ENCODE measurements at regions not wholly inside any gene's neighbourhood (a gene's known extent, or its start where the extent isn't known, plus 50 kb on each side); places are given as distances from the start of the nearest gene placed in this dataset.
A peak's percentile ranks its signal among the peaks of the same experiment; 100 is the strongest.

- DNase-seq: no peak
Measured at GRCh38 chr6:4615231-4615630, 161.0 kb upstream of the CDYL start.

DNA sequence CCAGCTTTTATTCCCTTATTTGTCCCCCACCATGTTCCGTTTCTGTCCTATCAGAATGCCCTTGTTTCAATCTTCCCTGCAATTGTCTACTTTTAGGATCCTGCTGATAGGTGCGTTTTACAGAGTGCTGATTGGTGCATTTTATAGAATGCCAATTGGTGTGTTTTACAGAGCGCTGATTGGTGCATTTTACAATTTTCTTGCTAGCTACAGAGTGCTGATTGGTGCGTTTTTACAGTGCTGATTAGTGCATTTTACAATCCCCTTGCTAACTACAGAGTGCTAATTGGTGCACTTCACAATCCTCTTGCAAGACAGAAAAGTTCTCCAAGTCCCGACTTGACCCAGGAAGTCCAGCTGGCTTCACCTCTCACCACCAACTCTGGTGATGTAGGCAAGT is 161.6 kb upstream of the CDYL start:
- DNase-seq: no peak

DNA sequence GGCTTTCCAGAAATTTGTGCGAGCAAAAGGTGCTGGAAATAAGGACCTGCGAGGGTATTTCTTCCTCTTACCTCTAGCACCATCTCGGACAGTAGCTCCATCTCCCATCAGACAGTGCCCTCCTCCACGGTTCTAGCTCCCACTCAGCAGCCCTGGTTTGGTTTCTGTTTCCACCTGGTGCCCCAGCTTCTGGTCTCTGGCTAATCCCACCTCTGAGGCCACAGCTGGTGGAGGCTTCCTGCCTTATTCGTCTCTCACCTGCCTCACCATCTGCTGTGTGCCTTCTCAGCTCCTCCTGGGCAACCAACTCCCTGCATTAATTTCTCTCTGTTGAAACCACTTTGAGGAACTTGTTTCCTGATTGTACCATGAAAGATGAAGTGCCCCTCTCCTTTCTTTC is 162.4 kb upstream of the CDYL start:
- no peak for DNase-seq

GRCh38 chr6:4613381-4613780 is 162.8 kb upstream of the CDYL start:
- no peak for DNase-seq

GRCh38 chr6:4612636-4613171 is 163.5 kb upstream of the CDYL start:
- no peak for DNase-seq

GRCh38 chr6:4611429-4612129 is 164.6 kb upstream of the CDYL start:
- DNase-seq: no peak

- no peak for DNase-seq
Measured at GRCh38 chr6:4610256-4610655, 165.9 kb upstream of the CDYL start.

- peak; percentile 42 for DNase-seq
Measured at GRCh38 chr6:4608361-4609115, 167.7 kb upstream of the CDYL start.

DNA sequence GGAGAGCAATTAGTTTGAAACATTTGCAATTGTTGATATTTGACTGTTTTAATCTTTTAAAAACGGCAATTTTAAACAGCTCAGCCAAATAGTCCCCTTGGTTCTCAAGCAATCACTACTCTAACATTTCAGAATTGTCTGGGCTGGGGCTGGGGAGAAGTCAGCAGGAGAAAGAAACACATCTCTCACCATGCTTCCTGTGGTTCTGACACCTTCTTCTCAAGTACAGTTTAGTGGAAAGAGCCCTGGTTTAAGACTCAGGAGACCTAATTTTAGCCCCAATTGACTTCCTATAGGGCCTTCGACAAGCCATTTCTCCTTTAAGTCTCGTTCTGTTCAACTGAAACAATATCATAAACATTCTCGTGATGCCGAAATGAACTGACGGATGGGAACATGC is 168.4 kb upstream of the CDYL start:
- no peak for DNase-seq

DNA sequence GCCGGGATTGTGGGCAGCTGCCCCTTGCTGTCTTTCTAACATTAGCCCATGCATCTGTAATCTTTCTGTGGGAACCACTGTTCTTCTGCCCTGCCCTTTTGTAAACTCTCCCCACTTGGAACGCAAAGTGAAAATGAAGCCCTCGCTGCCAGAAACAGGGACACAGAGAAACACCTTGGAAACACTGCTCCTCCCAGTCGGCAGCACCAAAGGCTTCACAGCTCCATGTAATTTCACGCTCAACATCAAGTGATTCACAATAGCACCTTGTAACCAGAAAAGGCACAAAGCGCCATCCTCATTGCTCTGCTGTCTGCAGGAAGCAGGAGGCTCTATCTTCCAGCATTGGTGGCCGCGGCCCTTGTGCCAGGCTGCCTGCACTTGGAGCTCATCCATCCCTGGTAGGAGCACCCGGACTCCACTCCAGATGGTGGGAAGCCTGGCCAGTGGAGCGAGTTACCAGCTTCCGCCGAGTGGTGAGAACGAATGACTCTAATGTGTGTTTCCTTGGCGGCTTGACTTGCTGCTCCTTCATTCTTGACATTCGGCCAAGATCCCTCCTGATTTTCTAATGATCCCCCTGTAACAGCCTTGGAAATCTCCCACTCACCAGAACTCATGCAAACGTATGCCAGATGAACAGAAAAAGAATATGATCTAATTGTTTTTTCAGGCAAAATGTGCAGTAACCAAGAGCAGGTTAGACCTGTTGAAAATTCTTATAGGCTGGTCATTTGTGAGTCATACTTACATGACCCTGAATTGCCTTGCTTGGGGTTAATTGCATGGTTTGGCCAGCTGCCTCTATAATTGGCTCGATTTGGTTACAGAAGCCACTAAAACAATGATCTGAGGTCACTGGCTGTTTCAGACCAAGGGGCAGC is 169.1 kb upstream of the CDYL start:
- peak; percentile 80 for DNase-seq

GRCh38 chr6:4606016-4606415 is 170.2 kb upstream of the CDYL start:
- no peak for DNase-seq

- DNase-seq: no peak
Measured at GRCh38 chr6:4603856-4604369, 172.3 kb upstream of the CDYL start.

DNA sequence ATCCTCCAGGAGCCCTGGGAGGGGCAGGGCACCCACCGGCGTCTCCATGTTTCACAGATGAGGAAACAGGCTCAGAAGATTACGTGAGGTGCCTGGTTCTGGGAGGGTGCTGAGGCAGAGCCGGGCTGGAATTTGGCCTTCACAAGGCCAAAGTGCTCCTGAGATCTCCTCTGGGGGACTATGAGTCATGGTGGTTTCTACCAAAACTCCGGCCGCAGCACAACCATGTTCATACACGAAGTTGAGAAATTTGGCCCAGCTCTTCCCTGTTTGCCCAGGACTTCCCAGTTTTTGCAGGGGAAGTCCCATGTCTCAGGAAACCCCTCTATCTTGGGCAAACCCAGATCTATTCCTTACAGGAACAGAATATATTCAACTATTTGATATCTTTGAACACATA is 172.9 kb upstream of the CDYL start:
- no peak for DNase-seq

GRCh38 chr6:4599924-4600323 is 176.3 kb upstream of the CDYL start:
- no peak for DNase-seq

- no peak for DNase-seq
Measured at GRCh38 chr6:4598384-4598995, 177.7 kb upstream of the CDYL start.

- DNase-seq: no peak
Measured at GRCh38 chr6:4593951-4594350, 182.3 kb upstream of the CDYL start.

DNA sequence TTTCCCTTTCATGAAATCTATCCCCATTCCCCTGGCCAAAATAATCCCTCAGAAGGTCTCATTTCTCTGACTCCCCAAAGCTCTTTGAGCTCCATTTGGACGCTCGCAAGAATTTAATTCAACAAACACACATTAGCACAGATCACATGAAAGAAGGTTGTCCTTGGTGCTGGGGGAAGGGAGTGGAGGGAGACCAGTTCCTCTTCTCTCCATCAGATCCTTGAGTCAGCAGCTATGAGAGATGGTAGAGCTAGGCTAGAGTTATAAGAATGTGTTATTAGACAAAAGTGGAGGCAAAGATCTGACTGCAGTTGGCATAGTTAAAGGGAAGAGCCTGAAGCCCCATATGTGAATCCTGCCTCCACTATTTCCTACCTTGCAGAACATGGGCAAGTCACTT is 184.2 kb upstream of the CDYL start:
- no peak for DNase-seq

DNA sequence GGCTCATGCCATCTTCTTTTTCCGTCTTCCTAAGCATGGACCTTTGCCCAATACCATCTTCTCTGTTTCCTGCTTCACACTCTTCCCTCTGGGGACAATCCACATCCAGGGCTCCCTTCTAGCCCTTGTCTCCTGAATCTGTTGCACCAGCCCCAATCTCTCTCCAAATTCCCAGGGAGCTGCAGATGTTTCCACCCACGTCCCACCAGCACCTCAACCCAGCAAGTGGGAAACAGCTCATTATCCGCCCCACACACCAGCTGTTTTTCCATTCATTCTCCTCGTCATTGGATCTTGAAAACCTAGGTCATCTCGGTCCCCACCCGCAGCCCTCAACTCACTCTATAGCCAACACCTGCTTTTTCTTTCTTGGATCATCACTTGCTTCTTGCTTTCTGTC is 185.0 kb upstream of the CDYL start:
- no peak for DNase-seq

DNA sequence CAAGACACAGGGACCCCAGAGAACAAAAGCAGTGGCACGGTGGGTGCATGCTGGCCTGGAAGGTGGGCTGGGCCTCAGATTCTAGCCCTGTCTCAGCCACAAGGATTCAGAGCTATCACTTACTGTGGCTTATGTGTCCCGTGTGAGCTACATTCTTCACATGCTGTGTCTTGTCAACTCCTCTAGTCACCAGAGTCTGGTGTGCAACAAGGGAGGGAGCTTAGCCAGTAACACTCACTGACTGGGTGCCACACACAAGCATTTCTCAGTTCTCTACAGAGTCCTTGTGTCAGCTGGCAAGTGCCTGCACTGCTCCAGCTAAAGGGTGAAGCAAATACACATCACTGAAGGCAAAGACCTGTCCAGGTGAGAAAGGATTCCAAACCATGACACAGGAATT is 186.9 kb upstream of the CDYL start:
- no peak for DNase-seq

DNA sequence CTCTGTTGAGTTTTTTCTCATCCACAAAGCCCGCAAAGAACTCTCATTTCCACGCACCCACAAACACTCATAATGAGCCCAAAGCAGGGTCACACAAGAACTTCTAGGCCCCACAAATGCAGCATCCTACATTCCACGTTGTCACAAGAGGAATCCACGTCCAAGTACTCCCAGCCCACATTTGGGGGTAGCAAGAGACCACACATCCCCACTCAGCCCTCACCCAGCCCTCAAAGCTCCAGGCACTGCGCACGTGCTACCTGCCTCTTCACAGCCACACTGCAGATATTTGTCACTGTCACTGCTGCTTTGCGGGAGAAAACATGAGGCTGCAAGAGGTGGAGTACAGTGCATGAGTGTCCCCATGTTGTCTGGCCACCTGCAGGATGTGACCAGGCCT is 187.6 kb upstream of the CDYL start:
- no peak for DNase-seq

- no peak for DNase-seq
Measured at GRCh38 chr6:4588163-4588562, 188.0 kb upstream of the CDYL start.

- no peak for DNase-seq
Measured at GRCh38 chr6:4587171-4587570, 189.0 kb upstream of the CDYL start.

DNA sequence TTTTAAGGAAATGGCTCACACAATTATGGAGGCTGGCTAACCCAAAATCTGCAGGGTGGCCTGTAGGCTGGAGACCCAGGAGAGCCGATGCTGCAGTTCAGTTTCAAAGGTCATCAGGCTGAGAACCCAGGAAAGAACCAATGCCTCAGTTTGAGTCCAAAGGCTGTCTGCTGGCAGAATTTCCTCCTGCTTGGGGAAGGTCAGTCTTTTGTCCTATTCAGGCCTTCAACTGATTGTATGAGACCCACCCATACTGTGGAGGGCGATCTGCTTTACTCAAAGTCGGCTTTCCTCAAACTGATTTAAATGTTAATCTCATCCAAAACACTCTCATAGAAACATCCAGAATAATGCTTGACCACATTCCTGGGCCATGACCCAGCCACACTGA is 189.7 kb upstream of the CDYL start:
- DNase-seq: no peak
